WTC11 (cell line): ENCODE measurements at regions not wholly inside any gene's neighbourhood (a gene's known extent, or its start where the extent isn't known, plus 50 kb on each side); places are given as distances from the start of the nearest gene placed in this dataset.

Experiments used
- FOXK1 ChIP-seq: sonication (generic); formaldehyde crosslinking; IDR thresholded peaks from 2 replicates; pipeline ENCODE4 v1.8.0; 2022; ENCODE audit warnings: mild to moderate bottlenecking, moderate library complexity, missing genetic modification reagents
- TP53 ChIP-seq: sonication (generic); formaldehyde crosslinking; IDR thresholded peaks from 2 replicates; pipeline ENCODE4 v1.8.1; 2023; ENCODE audit warnings: mild to moderate bottlenecking, missing genetic modification reagents
- TF ChIP-seq, protein P1 (sequence below): sonication (generic); formaldehyde crosslinking; IDR thresholded peaks from 2 replicates; pipeline ENCODE4 v1.8.1; 2022; ENCODE audit warnings: missing genetic modification reagents, borderline replicate concordance
- TF ChIP-seq, protein P2 (sequence below): fragments of 250-450 bp; sonication (Bioruptor Pico); conservative IDR thresholded peaks from 2 replicates; pipeline ENCODE4 v1.9.0; 2021; ENCODE audit warnings: mild to moderate bottlenecking
- TF ChIP-seq, protein P3 (sequence below): fragments of 200-600 bp; IDR thresholded peaks from 2 replicates; pipeline ENCODE4 v1.8.0; 2022; ENCODE audit warnings: antibody characterized with exemption

- TF ChIP-seq TP53 (CRISPR knock-in tag) = no peak
- TF ChIP-seq, protein P1, sequence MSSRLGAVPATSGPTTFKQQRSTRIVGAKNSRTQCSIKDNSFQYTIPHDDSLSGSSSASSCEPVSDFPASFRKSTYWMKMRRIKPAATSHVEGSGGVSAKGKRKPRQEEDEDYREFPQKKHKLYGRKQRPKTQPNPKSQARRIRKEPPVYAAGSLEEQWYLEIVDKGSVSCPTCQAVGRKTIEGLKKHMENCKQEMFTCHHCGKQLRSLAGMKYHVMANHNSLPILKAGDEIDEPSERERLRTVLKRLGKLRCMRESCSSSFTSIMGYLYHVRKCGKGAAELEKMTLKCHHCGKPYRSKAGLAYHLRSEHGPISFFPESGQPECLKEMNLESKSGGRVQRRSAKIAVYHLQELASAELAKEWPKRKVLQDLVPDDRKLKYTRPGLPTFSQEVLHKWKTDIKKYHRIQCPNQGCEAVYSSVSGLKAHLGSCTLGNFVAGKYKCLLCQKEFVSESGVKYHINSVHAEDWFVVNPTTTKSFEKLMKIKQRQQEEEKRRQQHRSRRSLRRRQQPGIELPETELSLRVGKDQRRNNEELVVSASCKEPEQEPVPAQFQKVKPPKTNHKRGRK (CRISPR knock-in tag) = no peak
- TF ChIP-seq, protein P2, sequence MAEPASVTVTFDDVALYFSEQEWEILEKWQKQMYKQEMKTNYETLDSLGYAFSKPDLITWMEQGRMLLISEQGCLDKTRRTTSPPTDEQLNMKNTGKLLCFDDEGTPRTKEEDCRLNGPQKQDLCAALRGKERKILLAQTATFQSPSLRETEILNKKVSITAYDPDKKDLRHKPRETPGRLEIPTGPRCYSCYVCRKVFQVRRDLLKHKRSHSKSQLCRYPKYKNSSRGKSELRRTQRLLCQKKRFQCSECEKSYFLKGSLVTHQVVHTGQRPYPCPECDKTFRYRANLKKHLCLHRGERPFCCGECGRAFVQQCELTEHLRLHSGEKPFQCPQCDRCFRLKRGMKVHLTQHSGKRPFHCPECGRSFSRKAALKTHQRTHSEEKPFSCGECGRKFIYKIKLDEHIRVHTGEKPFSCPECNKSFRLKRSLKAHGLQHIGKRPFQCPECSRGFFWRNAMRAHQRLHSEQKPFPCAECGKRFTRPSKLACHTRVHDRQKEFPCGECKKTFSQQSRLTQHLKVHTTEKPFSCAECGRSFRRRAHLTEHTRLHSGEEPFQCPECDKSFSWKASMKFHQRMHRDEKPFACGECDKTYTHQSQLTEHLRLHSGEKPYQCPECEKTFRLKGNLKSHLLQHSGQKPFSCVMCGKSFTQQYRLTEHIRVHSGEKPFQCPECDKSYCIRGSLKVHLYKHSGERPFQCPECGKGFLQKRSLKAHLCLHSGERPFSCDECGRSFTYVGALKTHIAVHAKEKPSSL = no peak
- TF ChIP-seq FOXK1 (CRISPR knock-in tag) = no peak
- TF ChIP-seq, protein P3, sequence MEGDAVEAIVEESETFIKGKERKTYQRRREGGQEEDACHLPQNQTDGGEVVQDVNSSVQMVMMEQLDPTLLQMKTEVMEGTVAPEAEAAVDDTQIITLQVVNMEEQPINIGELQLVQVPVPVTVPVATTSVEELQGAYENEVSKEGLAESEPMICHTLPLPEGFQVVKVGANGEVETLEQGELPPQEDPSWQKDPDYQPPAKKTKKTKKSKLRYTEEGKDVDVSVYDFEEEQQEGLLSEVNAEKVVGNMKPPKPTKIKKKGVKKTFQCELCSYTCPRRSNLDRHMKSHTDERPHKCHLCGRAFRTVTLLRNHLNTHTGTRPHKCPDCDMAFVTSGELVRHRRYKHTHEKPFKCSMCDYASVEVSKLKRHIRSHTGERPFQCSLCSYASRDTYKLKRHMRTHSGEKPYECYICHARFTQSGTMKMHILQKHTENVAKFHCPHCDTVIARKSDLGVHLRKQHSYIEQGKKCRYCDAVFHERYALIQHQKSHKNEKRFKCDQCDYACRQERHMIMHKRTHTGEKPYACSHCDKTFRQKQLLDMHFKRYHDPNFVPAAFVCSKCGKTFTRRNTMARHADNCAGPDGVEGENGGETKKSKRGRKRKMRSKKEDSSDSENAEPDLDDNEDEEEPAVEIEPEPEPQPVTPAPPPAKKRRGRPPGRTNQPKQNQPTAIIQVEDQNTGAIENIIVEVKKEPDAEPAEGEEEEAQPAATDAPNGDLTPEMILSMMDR = no peak
Measured at GRCh38 chrX:11059933-11060332, 51.2 kb upstream of the HCCS start.
